Rectal smooth muscle tissue (tissue), 1 donor: ENCODE measurements at regions not wholly inside any gene's neighbourhood (a gene's known extent, or its start where the extent isn't known, plus 50 kb on each side); places are given as distances from the start of the nearest gene placed in this dataset.
"Not testable (repeated sequence)": the region's sequence is repeated elsewhere in the genome, so short reads cannot be mapped to it uniquely, and the experiment has no call there.

Experiments used
- H3K27ac ChIP-seq: one replicate; pipeline ENCODE4 v1.7.0; 2013; ENCODE audit warnings: low read depth, low read length, inconsistent platforms
- H3K27me3 ChIP-seq: one replicate; pipeline ENCODE4 v1.7.0; 2013; ENCODE audit warnings: low read length; ENCODE audit not compliant: control insufficient read depth, insufficient read depth
- H3K36me3 ChIP-seq: one replicate; pipeline ENCODE4 v1.7.0; 2013; ENCODE audit warnings: low read length; ENCODE audit not compliant: control insufficient read depth, insufficient read depth
- H3K4me1 ChIP-seq: one replicate; pipeline ENCODE4 v1.7.0; 2013; ENCODE audit warnings: low read length; ENCODE audit not compliant: control insufficient read depth, insufficient read depth
- H3K4me3 ChIP-seq: one replicate; pipeline ENCODE4 v1.7.0; 2013; ENCODE audit warnings: low read length
- H3K9ac ChIP-seq: one replicate; pipeline ENCODE4 v1.7.0; 2013; ENCODE audit warnings: low read length

DNA sequence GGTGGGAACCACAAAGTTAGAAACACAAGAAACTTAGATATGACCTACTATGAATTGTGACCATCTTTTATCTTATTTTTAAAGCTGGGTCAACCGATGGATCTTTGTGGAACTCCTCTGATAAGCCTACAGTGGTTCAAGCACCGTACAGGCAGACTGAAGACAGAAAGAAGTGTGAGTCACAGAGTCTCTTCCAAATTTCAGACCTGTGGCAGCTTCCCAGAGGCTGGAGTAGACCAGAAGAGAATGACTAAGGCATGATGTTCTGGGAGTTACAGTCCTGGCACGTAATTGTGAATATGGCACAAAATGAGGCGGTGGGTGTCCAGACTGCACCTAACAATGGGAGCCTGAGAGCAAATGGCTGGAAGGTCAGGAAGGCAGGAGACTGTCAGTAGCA lies 70.0 kb downstream of the LMO4 start:
- Histone ChIP-seq H3K27me3 (no peaks in the 10 kb centered on the region), H3K36me3 (no peaks in the 10 kb centered on the region), H3K9ac (no peak overlapping the region), H3K27ac (no peak overlapping the region), H3K4me3 (no peak overlapping the region), H3K4me1 (no peaks in the 10 kb centered on the region)

DNA sequence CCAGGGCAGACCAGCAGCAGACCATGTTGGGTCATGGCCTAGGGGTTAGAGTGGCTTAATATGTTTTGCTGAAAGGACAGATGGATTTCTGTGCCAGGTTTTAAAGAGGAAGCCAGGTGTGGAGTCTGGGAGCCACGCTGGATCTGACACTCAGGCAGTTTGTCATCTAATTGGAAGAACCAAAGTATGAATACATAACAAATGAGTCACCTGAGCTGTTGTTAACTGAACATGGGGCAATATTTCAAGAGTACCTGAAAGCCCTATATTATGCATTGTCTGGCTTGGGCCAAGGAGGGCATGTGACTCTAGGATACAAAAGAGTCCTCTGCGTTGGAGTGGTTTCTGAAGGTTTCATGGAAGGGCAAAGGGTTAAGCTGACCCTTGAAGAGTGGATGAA lies 70.6 kb downstream of the LMO4 start:
- H3K9ac ChIP-seq, result no peak overlapping the region
- H3K27ac ChIP-seq, result no peak overlapping the region

DNA sequence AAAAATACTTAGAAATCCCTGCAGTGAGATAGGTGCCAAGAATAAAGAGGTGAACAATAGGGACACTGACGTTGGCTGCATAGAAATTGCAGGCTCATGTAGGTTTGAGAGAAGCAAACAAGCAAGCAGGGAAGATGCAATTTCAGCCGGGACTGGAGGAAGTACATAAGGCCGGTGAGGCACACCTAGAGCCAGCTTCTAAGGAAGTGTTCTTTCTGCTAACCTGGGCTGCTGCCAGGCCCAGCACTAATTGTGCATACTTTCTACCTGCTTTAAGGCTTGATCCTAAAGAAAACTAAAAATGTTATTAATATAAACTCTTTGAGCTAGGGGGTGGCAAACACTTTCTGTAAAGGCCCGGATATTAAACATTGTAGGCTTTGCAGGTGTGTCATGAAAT lies 71.0 kb downstream of the LMO4 start:
- Histone ChIP-seq H3K4me3 (no peak overlapping the region), H3K9ac (no peak overlapping the region), H3K36me3 (no peaks in the 10 kb centered on the region), H3K27ac (no peak overlapping the region), H3K27me3 (no peaks in the 10 kb centered on the region), H3K4me1 (no peaks in the 10 kb centered on the region)

More for the DNA sequence above, 70.6 kb downstream of the LMO4 start:
- H3K4me1 ChIP-seq, result no peaks in the 10 kb centered on the region
- H3K36me3 ChIP-seq, result no peaks in the 10 kb centered on the region
- H3K4me3 ChIP-seq, result no peak overlapping the region
- H3K27me3 ChIP-seq, result no peaks in the 10 kb centered on the region

DNA sequence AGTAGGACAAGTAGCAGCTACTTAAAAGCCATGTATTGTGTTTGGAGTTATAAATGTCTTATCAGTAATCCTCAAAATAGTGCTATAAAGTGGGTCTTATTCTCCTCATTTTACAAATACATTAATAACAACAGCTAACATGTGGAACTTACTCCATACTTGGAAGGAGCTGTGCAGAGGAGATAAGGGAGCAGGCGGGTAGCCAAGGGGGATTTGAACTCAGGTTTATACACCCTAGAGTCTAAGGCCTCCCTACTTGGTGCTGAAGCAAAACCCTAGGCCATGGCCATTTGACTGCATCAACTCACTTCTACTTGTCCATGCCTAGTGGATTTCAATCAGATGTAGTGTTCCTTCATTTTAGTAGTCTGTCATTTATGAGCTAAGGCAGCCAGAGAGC lies 72.1 kb downstream of the LMO4 start:
- H3K36me3 ChIP-seq, result no peaks in the 10 kb centered on the region
- H3K9ac ChIP-seq, result no peak overlapping the region
- no peak overlapping the region for H3K4me3 ChIP-seq
- H3K27me3 ChIP-seq, result no peaks in the 10 kb centered on the region
- H3K4me1 ChIP-seq, result no peaks in the 10 kb centered on the region
- H3K27ac ChIP-seq, result no peak overlapping the region

DNA sequence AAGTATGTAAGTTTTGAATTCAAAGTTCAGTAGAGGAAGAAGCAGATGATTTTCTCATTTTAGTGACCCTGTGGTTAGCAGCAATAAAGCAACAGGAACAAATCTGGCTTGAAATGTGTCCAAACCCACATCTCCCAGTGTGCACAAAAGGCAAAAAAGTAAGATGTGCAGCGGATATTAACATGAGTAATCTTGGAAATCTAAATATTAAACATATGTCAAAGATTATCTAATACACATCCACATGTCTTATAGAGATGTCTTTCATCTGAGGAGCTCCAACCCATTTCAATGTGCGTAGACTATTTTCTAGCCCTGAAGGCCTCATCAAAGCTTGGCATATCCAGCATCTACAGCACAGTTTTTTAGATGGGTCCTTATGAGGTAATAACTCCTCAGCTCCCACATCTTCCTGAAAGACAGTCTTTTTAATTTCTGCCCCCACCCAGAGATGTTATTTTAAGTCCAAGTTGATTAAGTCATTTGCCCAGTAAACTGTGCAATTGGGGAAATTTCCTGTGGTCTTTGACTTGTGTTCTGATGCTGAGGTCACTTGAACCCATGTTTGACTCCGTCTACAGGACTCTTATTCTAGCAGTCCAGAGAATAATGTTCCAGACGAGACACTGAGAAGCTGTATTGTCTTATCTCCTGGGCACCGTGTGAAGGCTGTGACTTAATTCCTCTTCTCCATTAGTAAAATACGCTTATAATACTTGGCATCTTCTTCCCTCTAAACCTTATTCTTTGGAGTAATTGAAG lies 73.7 kb downstream of the LMO4 start:
- H3K4me1 ChIP-seq, result no peaks in the 10 kb centered on the region
- H3K27me3 ChIP-seq, result no peaks in the 10 kb centered on the region
- H3K36me3 ChIP-seq, result no peaks in the 10 kb centered on the region
- H3K4me3 ChIP-seq, result no peak overlapping the region
- no peak overlapping the region for H3K9ac ChIP-seq
- H3K27ac ChIP-seq, result no peak overlapping the region

DNA sequence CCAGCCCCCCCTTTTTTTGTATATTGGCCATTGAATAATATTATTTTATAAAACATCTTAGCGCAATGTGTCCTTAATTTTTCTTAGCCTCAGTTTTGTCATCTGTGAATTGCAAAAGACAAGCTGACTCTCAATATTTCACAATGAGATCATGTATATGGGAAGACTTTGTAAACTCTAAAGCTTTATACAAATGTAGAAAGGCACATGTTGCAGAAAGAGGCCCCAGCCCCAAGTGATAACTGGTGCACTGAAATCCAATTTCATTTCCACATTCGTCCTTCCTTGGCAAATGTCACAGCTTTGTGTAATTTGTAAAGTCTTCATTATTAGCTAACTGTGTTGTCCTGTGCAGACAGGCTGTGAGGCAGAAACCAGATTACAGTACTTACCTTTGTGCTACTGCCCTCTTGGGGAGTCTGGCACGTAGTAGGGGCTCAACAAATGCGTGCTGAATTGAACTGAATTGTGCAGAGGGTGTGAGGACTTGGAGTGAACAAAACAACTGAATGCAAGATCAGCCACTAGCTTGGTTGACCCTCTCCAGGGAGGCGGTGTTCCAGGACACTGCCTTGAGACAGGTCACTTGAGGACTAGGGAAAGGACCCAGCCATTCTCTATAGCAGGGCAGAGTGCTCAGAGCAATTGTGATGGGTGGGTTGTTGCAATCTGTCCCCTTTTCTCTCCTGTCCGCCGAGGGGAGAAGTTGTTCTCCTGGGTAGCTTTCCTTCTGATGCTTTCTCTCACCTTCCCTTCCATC lies 74.6 kb downstream of the LMO4 start:
- no peaks in the 10 kb centered on the region for H3K27me3 ChIP-seq
- H3K4me3 ChIP-seq, result no peak overlapping the region
- no peaks in the 10 kb centered on the region for H3K4me1 ChIP-seq
- H3K27ac ChIP-seq, result no peak overlapping the region
- no peaks in the 10 kb centered on the region for H3K36me3 ChIP-seq
- no peak overlapping the region for H3K9ac ChIP-seq

DNA sequence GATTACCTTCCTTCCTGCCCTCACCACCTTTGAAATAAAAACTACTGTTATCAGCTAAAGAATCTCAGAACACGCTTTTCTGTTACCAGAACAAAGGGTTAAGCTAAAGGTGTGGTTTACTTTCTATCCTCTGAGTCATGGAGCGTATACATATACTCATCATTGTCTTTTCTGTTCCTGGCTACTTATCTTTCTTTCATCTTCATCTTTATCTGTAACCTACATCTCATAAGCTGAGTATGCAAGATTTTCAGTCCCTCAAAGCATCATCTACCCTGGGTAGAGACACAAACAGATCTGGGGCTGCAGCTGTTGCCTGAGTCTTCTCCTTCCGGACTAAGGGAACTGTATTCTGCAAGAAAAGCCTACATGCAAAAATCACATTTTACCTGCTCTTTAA lies 75.6 kb downstream of the LMO4 start:
- Histone ChIP-seq H3K27ac (no peak overlapping the region), H3K36me3 (no peaks in the 10 kb centered on the region), H3K27me3 (no peaks in the 10 kb centered on the region), H3K4me3 (no peak overlapping the region), H3K9ac (no peak overlapping the region), H3K4me1 (no peaks in the 10 kb centered on the region)

DNA sequence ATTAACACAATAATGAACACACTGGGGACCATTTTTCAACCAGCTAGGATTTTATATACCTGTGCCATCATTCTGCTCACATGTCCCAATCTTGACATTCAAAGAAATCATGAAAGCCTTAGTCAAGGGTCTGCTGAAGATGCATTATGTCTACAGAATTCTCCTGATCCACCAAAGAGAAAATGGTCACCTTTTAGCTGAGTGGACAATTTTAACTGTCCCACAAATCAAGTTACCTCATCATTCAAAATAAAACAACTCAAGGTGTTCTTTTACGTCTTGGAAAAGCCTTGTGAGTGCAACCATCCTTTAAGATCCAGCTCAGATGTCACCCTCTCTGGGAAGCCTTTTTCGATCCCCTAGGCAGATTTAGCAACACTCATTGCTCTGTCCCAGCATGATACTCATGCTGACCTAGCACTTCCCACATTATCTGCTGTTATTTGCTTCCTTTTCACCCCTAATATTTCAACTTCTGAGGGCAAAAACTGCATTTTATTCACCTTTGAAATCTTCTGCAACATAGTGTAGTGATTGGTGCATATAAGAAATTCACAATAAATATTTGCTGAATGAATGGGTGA lies 80.1 kb downstream of the LMO4 start:
- Histone ChIP-seq H3K4me1 (no peaks in the 10 kb centered on the region), H3K4me3 (no peak overlapping the region), H3K27ac (no peak overlapping the region), H3K27me3 (no peaks in the 10 kb centered on the region), H3K36me3 (no peaks in the 10 kb centered on the region), H3K9ac (no peak overlapping the region)

DNA sequence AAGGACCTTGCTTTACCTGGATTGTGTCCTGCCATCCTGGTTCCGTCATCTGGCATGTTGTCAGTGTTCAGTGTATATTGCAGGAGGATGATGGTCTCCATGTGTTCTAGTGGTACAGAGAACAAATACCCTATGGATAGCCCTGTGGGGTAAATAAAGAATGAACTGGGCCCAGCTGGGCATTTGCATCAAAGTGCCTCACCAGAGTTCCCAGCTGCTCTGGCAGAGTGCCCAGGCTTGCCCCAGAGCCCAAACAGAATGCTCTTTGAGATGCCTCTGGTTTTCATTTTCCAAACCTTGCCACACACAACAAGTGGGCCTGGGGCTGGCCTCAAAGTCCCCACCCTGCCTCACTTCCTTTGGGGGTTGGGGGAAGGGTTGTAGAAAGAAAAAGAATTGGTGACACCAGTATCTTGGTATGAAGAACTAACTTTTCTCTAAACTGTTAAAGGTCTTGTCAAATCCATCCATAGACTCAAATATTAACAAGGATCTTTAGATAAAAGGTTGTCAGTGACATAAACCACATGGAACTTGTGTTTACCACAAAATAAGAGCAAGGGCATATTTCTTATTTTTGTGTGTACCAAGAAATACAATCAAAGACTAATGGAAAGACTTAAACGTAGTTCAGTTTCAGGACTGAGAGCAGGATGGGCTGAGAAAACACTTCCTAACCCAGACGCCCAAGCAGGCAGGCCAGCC lies 82.2 kb downstream of the LMO4 start:
- Histone ChIP-seq H3K4me3 (no peak overlapping the region), H3K9ac (no peak overlapping the region)

DNA sequence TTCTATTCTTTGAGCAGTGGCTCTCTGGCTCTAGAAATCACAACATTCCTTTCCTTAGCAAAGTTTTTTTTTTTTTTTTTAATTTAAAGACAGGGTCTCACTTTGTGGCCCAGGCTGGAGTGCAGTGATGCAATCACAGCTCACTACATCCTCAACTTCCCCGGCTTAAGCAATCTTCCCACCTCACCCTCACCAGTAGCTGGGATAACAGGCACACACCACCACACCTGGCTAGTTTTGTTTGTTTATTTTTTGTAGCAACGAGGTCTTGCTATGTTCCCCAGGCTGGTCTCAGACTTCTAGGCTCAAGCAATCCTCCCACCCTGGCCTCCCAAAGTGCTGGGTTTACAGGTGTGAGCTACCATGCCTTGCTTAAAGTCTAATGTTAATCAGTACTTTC lies 85.2 kb downstream of the LMO4 start:
- H3K4me1 ChIP-seq, H3K27ac ChIP-seq, H3K9ac ChIP-seq, H3K4me3 ChIP-seq, H3K36me3 ChIP-seq, H3K27me3 ChIP-seq: not testable (repeated sequence)

More for the DNA sequence above, 82.2 kb downstream of the LMO4 start:
- Histone ChIP-seq H3K4me1 (no peaks in the 10 kb centered on the region), H3K27me3 (no peaks in the 10 kb centered on the region), H3K27ac (no peak overlapping the region), H3K36me3 (no peaks in the 10 kb centered on the region)

DNA sequence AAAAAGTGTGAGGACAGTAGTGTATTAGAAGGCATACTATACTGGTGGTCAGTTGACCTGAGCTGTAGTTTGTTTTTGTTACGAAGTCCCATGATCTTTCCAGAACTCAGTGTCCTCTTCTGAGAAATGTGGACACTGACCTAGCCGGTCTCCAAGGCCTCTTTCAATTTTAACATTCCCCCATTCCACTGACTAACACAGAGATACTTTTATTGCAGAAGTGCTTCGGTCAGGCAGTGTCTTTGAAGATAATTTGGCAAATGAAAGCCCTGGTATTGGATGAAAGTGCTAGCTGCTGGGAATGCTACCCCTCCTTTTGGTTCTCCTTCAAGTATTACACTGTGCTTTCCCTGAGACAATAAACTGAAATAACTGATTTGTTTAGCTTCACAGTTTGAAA lies 89.4 kb downstream of the LMO4 start:
- Histone ChIP-seq H3K36me3 (no peaks in the 10 kb centered on the region), H3K9ac (no peak overlapping the region), H3K27me3 (no peaks in the 10 kb centered on the region), H3K4me1 (no peaks in the 10 kb centered on the region), H3K27ac (no peak overlapping the region), H3K4me3 (no peak overlapping the region)

DNA sequence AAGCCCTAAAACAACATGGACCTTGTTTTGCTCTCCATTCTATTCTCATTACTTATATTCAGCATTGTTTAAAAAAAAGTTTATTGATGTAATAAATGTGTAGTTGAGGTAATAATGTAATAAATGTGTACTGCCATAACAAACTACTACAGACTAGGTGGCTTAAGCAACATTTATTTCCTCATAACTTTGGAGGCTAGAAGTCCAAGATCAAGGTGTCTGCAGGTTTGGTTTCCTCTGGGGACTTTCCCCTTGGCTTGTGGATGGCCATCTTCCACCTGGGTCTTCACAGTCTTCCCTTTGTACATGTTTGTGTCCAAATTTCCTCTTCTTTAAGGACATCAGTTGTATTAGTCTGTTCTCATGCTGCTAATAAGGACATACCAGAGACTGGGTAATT lies 93.1 kb downstream of the LMO4 start:
- Histone ChIP-seq H3K27ac (no peak overlapping the region), H3K36me3 (no peaks in the 10 kb centered on the region), H3K4me1 (no peaks in the 10 kb centered on the region), H3K4me3 (no peak overlapping the region), H3K27me3 (no peaks in the 10 kb centered on the region), H3K9ac (no peak overlapping the region)
